ENCODE measurements at regions not wholly inside any gene's neighbourhood (a gene's known extent, or its start where the extent isn't known, plus 50 kb on each side); places are given as distances from the start of the nearest gene placed in this dataset.

GRCh38 chr16:13811834-13812233 lies 108.1 kb upstream of the ERCC4 start (continued):
- TF ChIP-seq, protein P1, sequence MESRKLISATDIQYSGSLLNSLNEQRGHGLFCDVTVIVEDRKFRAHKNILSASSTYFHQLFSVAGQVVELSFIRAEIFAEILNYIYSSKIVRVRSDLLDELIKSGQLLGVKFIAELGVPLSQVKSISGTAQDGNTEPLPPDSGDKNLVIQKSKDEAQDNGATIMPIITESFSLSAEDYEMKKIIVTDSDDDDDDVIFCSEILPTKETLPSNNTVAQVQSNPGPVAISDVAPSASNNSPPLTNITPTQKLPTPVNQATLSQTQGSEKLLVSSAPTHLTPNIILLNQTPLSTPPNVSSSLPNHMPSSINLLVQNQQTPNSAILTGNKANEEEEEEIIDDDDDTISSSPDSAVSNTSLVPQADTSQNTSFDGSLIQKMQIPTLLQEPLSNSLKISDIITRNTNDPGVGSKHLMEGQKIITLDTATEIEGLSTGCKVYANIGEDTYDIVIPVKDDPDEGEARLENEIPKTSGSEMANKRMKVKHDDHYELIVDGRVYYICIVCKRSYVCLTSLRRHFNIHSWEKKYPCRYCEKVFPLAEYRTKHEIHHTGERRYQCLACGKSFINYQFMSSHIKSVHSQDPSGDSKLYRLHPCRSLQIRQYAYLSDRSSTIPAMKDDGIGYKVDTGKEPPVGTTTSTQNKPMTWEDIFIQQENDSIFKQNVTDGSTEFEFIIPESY (IDR thresholded peaks at IDR 0.05) = no peak
- TF ChIP-seq YY1 (IDR thresholded peaks at IDR 0.05) = no peak
- TF ChIP-seq, protein P2, sequence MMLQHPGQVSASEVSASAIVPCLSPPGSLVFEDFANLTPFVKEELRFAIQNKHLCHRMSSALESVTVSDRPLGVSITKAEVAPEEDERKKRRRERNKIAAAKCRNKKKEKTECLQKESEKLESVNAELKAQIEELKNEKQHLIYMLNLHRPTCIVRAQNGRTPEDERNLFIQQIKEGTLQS (IDR thresholded peaks at IDR 0.05) = no peak
- TF ChIP-seq SP1 (IDR thresholded peaks at IDR 0.05) = no peak

DNA sequence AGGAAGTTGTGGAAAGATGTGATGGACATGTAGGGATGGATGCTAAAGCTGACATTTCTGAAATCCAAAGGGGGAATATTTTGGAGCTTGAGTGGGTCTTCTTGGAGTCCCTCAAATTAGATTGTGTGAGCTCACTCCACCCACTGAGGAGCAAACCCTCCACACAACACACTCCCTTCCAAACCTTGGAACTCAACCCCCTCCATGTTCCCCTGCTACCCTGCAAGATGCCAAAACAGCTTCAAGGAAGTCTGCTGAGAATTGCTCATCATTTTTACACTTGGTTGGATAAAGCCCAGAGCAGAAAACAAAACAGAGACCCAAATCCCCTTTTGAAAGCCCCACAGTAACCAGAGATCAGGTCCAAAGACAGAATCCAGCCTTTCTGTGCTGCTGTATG lies 103.3 kb upstream of the ERCC4 start:
- no peak overlapping the region for H3K9ac ChIP-seq (ENCODE audit: low read depth in 1 of 2, low read length in 2 of 2)
- H3K27me3 ChIP-seq (ENCODE audit: control insufficient read depth in 4 of 4, insufficient read depth in 4 of 4, low read length in 3 of 4) = no peaks in the 10 kb centered on the region
- DNase-seq (ENCODE audit: low spot score) = no peak
- TF ChIP-seq GABPA (IDR thresholded peaks at IDR 0.05 in 1 of 2, conservative IDR thresholded peaks at IDR 0.05 in 1 of 2) (no peak), YY1 (IDR thresholded peaks at IDR 0.05) (no peak), MAX (IDR thresholded peaks at IDR 0.05) (no peak), REST (IDR thresholded peaks at IDR 0.05) (no peak), HNF4A (conservative IDR thresholded peaks at IDR 0.05) (no peak), RAD21 (IDR thresholded peaks at IDR 0.05) (no peak), FOXA1 (IDR thresholded peaks at IDR 0.05) (no peak), HNF4G (IDR thresholded peaks at IDR 0.05) (no peak), EGR1 (IDR thresholded peaks at IDR 0.05; ENCODE audit: low read depth in 2 of 2) (no peak), TAF1 (conservative IDR thresholded peaks at IDR 0.05) (no peak)
- TF ChIP-seq, protein P3, sequence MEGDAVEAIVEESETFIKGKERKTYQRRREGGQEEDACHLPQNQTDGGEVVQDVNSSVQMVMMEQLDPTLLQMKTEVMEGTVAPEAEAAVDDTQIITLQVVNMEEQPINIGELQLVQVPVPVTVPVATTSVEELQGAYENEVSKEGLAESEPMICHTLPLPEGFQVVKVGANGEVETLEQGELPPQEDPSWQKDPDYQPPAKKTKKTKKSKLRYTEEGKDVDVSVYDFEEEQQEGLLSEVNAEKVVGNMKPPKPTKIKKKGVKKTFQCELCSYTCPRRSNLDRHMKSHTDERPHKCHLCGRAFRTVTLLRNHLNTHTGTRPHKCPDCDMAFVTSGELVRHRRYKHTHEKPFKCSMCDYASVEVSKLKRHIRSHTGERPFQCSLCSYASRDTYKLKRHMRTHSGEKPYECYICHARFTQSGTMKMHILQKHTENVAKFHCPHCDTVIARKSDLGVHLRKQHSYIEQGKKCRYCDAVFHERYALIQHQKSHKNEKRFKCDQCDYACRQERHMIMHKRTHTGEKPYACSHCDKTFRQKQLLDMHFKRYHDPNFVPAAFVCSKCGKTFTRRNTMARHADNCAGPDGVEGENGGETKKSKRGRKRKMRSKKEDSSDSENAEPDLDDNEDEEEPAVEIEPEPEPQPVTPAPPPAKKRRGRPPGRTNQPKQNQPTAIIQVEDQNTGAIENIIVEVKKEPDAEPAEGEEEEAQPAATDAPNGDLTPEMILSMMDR (IDR thresholded peaks at IDR 0.05; ENCODE audit: low read depth, low read length, missing input control) = no peak
- TF ChIP-seq, protein P1 (IDR thresholded peaks at IDR 0.05) = no peak
- peaks cover 0 to 10% (median 4%) of the 10 kb centered on the region in 4 donors for H3K4me1 ChIP-seq (ENCODE audit: control insufficient read depth in 4 of 4, insufficient read depth in 4 of 4, low read length in 3 of 4)
- no peak overlapping the region for H3K4me3 ChIP-seq (ENCODE audit: low read depth in 1 of 3, low read length in 3 of 3)
- H3K36me3 ChIP-seq (ENCODE audit: control insufficient read depth in 4 of 4, insufficient read depth in 3 of 4, low read depth in 1 of 4, low read length in 3 of 4) = no peaks in the 10 kb centered on the region
- no peaks in the 10 kb centered on the region for H3K9me3 ChIP-seq (ENCODE audit: control insufficient read depth in 4 of 4, low read length in 3 of 4)
- no peak overlapping the region for H3K27ac ChIP-seq (ENCODE audit: low read depth in 1 of 2, low read length in 2 of 2)

Measured in liver (tissue), 7 donors.